Gastrocnemius medialis (tissue), 4 donors: ENCODE measurements at regions not wholly inside any gene's neighbourhood (a gene's known extent, or its start where the extent isn't known, plus 50 kb on each side); places are given as distances from the start of the nearest gene placed in this dataset.

ENCODE experiments used
- CTCF ChIP-seq, 5 experiments: fragments of 450-650 bp in 3 of 5; fragments of 200-600 bp in 2 of 5; sonication (generic) in 2 of 5; IDR thresholded peaks in 4 of 5; conservative IDR thresholded peaks in 1 of 5; 1 replicate in 4 of 5; 2 replicates in 1 of 5; pipeline ENCODE4 v1.5.1; 2016 to 2019; ENCODE audit warnings: antibody characterized with exemption in 5 of 5, mild to moderate bottlenecking in 3 of 5, moderate library complexity in 3 of 5
- POLR2A ChIP-seq, 2 donors: fragments of 450-650 bp; IDR thresholded peaks; one replicate each; pipeline ENCODE4 v1.6.1; 2017; ENCODE audit warnings: antibody characterized with exemption in 2 of 2, mild to moderate bottlenecking in 2 of 2, moderate library complexity in 2 of 2

- TF ChIP-seq CTCF (IDR thresholded peaks at IDR 0.05 in 4 of 5, conservative IDR thresholded peaks at IDR 0.05 in 1 of 5) (no peak), POLR2A (IDR thresholded peaks at IDR 0.05) (no peak)
Observed at GRCh38 chr4:38190717-38191178, 230.6 kb downstream of the PTTG2 start.
